GM12892 (cell line): ENCODE measurements at regions not wholly inside any gene's neighbourhood (a gene's known extent, or its start where the extent isn't known, plus 50 kb on each side); places are given as distances from the start of the nearest gene placed in this dataset.

Source experiments
- POLR2A ChIP-seq: IDR thresholded peaks from 2 replicates; pipeline ENCODE4 v1.6.1; 2011; ENCODE audit warnings: low read depth, low read length, control low read depth
- POLR2AphosphoS5 ChIP-seq: IDR thresholded peaks from 2 replicates; pipeline ENCODE4 v1.6.1; 2011; ENCODE audit warnings: low read depth, low read length, control low read depth

DNA sequence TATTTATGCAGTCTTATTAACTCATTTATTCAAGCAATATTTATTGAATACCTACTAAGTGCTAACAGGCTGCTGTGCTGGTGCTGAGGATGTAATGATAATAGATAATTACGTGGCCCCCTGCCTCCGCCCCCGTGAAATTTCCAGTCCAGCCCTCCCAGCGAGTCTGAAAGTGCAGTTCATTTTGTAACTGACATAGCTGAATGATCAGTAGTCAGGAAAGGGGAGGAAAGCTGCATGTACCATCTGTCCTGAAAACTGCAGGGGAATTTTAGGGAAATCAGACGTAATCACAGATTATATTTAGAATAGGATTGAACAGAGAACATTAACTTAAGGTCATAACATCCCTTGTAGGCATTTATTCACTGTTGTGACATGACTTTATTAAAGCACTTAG is 736.8 kb downstream of the MCTP2 start:
- TF ChIP-seq POLR2A (no peak), POLR2AphosphoS5 (no peak)
